Kasumi-1 (cell line): ENCODE measurements at regions not wholly inside any gene's neighbourhood (a gene's known extent, or its start where the extent isn't known, plus 50 kb on each side); places are given as distances from the start of the nearest gene placed in this dataset.

Experiments used
- DNase-seq, 2 experiments: peaks; one replicate each; lab custom pipeline; 2025; lab: John Stamatoyannopoulos, UW

DNA sequence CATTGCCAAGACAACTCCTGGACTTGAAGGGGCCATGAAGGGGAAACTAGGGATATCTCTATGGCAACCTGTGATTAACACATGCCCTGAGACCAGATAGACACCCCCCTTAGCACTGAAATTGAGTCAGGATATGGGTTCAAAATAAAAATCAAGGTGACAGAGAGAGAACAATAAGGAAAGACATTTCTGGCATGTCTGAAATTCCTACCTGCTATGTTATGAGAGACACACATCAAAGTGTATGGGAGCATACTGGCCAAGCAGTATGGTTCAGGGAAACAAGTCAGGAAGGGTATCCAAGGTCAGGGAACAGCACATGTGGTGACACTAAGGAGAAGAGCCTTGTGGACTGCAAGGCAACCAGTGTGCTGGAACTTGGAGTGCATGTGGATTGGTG is 388.7 kb downstream of the SHQ1 start:
- no peak for DNase-seq

DNA sequence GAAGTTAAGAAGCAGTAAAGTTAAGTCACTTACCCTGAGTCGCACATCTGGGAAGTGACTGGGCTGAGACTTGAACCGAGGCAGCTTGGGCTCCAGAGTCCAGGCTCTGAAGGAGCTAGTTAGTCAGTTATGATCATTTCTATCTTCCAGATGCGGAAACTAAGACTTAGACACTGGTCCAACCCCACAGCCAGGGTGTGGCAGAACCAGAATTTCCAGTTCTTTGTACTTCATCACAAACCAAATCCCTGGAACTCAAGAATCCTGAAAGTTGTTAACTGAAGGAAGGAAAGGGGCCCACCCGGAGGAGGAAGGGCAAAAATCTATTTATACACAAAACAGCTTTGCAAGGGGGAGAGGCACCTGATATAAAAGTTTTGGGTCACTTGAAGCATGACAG is 389.9 kb downstream of the SHQ1 start:
- no peak for DNase-seq

DNA sequence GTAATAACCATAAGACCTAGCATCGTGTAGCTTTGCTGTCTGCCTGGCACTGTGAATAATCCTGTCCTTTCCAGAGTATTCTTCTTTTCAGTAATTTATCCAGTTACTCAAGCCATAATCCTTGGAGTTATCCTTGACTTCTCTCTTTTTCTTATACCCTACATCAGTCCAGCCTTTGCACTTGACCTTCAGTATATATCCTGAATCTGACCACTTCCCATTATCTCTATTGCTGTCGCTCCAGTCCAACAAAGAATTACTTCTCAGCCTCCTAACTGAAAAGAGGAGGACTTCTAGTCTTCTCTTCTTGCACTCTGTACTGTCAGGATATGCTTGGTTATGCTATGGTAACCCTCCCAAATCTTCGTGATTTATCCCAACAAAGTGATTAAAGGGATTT is 393.8 kb downstream of the SHQ1 start:
- DNase-seq = no peak

DNA sequence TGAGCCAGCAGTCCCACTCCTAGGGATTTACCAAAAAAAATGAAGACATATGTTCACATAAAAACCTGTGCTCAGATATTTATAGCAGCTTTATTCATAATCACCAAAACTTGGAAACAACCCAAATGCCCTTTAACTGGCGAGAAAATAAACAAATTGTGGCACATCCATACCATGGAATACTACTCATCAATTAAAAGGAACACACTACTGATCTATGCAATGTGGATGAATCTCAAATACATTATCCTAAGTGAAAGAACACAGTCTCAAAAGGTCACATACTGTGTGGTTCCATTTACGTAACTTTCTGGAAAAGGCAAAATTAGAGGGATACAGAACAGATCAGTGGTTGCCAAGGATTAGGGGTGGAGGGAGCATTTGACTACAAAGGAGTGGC is 394.5 kb downstream of the SHQ1 start:
- DNase-seq = no peak

DNA sequence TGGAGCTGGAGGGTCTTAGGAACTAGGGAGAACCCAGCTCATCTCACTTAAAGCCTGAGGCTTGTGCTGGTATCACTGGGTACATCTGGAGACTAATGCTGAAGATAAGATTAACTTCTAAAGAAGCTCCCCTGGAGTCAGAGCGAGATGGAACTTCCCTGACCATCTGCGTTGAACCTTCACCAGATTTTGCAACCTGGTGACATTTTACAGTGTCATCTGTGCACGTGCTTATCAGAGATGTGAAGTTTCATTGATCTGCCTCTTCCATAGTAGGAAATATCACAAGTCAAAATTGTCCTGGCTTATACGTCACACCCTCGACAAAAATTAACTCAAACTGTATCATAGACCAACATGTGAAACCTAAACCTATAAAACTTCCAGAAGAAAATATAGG is 395.5 kb downstream of the SHQ1 start:
- no peak for DNase-seq

DNA sequence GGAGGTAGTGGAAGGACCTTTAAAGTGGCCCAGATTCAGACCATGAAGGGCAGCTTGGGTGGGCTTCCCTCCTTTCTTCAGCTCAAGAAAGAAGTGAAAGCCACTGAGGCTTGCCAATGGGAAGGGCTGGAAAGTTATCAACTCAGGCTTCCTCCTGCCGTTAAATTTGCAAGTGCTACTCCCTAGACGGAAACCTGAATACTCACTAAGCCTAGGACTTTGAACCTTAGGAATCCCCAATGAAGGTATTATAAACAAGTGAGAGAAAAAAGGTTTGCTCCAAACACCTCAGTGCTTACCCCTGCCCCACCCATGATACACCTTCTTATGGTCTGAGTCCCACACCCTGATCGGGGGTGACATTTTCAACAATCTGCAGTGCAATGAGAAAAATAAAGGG is 396.4 kb downstream of the SHQ1 start:
- no peak for DNase-seq

DNA sequence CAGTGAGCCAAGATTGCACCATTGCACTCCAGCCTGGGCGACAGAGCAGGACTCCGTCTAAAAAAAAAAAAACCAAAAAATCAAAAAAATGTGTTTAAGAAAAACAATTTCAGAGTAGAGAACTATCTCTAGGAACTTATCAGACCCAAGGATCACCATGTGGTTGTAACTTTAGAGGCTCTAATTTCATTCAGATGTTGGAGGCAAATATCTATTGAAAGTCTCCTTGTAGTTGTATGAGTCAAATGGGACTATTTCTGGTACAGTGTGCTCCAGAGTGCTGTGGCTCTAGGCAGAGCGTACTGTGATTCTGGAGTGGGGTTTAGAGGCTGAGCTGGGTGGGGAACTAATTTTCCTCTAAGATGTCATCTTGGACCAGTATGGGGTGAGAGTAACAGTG is 398.7 kb downstream of the SHQ1 start:
- DNase-seq = no peak

DNA sequence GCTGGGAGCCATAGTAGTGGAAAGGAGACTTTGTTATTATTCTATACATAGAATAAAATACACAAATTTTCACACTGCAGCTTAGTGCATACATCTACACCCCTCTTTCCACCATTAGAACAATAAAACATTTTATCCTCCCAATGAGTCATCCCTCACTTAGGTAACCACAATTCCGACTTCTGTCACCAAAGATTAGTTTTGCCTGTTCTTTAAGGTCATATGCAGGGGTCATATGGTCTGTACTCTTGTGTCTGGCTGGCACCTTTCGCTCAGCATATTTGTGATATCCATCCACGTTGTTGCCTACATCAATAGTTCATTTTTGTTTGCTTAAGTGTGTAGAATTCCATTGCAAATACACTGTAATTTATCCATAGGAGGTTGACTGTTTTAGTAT is 399.4 kb downstream of the SHQ1 start:
- no peak for DNase-seq

DNA sequence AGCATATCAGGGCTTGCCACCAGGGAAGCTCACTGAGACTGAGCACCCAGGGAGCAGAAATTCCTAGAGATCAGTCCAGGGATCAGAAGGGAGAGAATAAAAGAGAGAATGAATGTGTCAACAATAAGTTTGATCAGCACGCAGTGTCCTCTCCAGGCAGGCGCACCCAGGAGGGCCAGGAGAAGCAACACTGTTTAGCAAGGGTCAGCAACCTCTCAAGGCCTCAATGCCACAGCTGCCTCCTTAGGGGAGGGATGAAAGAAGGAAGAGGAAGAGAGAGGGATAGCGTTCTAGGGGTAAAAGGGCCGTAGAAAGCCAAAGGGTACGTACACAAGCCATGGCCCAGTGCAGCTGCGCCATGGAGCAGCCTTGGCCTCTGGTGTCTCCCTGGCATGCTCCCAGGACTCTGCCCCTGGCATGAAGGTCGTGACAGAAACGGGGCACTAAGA is 399.8 kb downstream of the SHQ1 start:
- no peak for DNase-seq

DNA sequence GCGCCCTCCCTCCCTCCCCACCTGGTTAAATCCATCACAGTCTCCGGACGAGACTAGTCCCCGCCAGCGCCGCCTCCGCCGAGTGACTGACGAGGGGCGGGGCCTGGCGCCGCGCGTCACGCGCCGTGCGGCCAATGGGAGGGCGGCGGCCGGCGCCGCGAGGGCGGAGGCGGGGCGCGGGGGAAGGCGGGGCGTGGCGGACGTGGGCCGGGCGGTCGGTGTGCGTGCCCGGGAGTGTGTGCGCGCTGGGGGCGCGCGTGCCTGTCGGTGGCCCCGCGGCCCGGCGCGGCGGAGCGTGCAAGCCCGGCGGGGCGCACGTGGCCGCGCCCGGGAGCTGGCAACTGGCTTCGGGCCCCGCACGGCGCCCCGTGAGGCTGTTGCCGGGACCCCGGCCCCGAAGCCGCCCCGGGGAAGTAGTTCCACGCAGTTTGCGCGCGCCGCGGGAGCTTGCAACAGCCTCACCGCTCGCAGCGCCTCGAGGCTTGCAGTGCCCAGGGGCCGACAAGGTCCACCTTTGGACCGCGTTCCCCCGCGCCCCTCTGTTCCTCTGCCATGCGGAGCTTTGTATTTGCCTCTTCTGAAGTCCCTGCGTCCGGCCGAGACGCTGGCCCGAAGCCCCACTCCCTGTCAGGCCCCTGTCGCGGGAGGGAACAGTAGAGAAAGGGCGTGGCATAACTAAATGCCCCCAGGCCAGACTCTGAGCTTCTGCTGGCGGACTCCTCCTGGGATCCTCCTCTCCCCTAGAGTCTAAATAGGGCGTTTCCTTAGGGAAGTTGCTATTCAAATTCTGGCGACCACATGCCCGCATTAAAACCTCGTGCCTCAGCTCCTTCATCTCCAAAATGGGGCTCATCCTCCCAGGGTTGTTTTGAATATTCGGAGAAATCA is 400.9 kb downstream of the SHQ1 start:
- DNase-seq = peak; percentile 69 to 72

DNA sequence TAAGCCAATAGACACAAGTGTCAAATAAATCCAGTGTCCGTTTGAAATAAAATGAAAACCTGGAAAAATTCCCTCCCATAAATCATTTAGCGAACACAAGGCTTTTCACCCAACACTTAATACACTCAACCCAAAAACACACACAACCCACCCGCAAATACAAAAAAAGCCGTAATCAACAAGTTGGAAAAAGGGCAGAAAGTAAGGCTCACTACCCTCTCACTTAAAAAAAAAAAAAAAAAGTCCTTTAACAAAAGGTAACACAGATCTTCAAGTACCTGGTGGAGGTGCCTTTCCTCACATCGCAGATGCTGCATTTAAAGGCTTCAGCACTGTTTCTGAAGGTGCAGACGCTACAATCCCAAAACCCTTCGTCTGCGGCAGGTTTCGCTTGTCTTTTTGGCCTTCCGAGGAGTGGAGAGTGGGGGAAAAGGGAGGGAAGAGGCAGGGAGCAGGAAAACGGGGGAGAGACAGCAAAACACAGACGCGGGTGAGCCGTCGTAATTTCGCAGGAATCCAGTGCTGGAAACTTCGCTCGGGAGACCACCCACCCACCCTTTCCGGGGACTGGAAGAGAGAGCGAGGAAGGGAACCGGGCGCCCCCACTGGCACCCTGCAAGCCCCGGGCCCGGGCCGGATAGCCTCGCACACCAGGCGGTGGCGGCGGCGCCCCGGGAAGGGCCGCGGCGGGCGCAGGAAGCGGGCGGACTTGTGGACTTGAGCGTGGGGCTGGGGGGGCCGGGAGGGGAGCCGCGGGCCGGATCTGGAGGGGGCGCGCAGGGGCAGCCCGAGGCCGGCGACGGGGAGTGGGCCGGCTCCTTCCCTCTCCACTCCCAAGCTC is 401.8 kb downstream of the SHQ1 start, which contains the start of gene RYBP:
Gene RYBP (minus strand): TSS at position 404 of the 841 bp plus-strand sequence.
- peak in 1 of 2 experiments; percentile 44 for DNase-seq

DNA sequence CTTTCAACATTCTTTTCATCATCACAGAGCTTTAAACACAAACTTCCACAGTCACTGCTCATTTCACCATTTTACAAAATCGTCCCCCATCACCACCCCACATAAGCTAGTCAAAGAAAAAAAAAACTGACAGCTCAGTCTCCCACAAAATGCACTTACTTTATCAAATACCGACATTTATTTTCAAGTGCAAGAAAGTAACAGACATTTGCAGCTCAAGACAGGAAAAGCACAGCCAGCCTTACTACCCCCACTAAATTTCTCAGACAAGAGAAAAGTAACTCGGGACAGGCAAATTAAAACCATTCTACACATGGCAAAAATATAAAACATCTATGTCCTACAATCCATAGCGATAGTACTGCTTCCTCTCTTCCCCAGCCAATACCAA is 402.4 kb downstream of the SHQ1 start:
- peak; percentile 20 to 33 for DNase-seq

DNA sequence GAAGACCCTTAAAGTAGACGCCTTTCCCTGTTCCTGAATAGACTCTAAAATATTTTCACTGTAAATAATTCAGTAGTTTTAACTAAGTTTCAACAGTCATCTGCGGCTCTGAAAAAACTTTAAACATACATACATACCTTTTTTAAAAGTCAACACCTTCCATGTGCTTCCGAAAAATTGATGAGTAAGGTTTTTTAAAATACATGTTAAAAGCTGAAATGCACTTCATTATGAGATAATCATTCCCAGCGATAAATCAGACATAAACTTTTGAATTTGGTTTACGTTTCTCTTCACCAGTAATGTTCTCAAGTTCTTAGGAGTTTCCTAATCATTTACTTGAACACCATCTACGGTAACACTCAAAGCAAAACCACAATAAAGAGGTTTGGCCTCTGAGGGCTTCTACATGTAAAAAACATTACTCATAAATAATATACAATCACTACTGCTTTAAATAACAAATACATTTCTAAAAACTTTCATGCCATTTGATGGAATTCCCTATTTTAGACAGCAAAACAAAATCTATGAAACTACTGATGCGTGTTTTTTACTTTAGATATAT is 403.5 kb downstream of the SHQ1 start:
- DNase-seq = no peak

DNA sequence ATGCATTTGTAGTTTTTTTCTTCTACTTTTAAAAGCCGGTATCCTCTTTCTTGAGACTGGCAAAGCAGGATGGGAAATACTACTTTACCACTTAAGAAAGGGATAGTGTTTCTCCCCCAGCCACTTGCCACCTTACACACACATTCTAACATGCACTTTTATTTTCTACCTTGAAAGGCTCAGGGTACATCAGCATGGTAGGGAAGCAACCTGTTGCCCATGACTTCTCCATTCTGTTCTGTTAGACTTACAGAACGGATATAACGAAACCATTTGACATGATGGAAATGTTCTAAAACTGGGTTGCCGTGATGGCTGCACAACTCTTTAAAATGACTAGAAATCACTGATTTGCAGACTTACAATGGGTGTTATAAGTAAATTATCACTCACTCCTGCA is 405.5 kb downstream of the SHQ1 start:
- no peak for DNase-seq

DNA sequence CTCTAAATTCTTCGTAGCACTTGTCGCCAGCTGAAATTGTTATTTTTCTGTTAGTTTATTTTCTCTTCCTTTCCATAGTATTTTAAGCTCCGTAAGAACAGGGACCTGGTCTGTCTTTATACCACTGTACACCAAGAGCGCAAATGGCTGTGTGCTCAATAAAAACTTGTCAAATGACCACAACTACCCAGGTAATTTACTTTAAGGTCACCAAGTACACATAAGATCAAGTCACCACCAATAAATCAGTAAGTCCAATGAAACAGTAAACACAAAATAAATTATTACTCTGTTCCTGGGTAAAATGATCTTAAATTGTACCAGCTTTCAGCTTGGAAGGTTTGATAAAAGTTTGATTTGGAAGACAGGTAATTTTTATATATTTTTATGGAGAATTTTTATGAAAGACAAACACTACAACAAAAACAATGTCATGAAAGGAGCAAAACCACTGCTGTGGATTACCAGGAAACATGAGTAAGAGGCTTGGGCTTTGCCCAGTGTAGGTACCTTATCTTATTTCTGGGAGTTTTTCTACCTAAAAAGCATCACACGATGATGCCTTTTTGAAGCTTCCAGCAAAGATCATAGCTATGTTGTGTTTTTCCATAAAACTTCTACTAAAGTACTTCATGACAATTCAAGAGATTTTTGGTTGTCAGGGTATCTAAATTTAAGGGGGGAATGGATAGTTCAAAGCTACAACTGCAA is 406.8 kb downstream of the SHQ1 start:
- no peak for DNase-seq

DNA sequence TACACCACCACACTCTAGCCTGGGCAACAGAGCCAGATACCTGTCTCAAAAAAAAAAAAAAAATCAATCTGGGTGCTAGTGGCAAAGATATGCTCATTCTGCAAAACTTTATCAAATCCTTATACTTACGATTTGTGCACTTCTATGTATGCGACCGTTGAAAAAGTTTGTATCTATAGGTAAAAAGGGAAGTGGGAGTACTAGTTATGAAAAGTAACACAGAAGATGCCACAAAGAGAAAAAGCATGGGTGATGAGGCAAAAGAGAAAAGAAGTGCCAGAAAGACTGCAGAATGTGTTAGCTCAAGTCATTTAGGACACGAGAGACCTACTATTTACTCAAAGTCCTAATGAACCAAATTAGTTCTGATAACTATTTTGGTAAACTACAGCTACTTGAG is 407.8 kb downstream of the SHQ1 start:
- DNase-seq = peak in 1 of 2 experiments; percentile 21

DNA sequence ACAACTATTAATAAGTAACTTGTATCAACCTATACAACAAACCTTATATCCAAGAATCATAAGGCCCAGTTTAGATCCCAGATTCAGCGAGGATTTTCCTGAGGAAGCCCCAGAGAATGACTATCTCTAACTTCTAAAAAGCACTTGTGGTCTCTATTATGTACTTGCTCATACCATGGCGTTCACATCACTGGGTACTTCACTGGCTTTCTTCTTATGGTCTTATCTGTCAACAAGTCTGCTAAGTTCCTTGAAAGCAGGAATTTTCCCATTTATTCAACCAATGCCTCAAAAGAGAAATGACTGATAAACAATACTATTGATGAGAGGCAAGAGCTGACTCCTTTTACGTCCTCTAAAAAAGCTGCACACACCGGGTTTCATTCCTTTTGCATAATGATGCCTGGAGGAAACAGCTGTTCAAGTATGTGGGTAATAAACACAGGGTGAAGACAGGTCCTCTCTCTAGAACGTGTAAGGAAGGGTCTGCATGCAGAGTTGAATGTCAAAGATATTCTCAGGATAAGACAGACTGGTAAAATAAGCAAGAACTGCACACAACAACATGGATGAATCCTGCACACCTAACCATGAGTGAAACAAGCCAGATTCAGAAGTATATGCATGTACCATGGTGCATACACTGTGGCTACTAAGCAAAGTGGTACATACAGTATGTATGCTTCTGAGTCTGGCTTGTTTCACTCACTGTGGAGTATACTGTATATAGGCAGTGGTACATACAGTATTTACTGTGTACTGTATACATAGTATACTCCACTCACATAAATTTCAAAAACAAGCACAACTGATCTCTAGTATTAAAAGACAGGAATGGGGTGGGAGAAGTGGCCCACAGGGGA is 408.7 kb downstream of the SHQ1 start:
- no peak for DNase-seq

DNA sequence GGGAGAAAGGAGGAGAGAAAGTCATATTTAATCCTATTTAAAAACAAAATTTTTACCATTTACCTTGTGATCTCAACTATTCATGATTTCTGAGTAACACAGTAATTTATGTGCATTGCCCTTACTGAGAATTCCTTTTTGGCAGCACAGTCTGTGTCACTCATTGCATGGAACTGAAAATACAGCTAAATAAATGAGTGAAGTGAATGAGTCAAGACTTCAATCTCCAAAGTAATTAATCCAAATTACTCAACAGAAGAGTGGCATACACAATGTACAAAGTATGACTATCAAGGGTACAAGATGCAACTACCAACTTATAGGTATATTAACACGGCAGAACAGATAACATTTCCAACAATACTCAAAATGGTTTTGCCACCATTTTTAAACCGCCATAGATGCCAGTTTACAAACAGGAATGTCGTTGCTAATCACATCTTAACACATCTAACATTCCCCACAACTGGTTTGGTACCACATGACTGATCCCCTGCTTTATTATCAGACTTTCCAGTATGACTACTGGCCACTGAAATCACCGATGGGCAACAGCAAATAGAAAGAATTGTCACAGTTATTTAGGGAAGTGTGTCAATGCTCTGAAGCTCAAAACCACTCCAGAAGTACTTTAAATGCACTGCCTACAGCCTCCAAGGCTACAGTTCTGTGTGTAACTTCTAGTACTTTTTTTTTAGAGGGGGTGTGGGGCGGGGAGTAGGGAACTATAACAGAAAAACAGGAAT is 410.4 kb downstream of the SHQ1 start:
- DNase-seq = peak in 1 of 2 experiments; percentile 17

DNA sequence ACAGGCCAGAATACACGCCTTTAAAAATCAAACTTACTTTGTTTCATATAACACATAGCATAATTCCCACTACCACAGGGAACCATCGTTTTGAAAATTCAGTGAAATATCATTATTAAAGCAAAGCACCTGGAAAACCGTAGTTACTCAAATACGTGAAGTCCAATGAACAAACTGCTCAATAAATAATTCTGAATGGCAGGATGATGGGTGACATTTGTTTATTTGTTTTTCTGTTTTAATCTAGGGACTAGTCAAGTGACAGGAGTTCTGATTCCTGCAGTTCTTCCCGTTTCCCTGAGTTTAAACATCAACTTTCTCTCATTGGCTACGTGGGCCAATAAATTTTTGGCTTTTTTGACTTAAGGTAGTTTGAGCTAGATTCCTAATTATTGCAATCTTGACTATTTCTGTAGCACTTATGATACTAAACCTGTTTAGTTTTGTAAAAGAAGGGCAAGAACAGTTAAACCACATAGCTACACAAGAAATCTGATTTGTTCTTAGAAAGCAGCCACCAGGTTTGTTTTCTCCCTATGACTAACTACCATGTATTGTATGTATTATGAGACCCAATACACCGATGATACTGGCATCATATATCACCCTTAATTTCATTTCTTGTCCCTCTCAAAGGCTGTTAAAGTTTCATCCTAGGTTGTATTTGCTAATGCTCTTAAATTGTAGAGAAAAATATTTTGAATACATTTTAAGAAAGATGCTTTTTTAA is 411.2 kb downstream of the SHQ1 start:
- DNase-seq = no peak

DNA sequence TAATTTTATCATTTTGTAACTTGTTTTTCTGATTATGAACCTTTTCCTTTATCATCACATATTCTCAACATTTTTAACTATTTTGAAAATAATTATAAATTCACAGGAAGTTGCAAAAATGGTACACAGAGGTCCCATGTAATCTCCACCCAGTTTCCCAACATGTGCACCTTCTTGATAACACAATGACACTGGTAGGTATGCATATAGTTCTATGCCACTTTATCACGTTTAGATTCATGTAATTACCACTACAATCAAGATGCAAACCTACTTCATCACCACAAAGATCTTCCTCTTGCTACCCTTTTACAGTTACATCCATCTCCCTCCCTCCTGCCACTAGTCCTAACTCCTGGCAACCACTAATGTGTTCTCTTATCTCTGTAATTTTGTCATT is 413.9 kb downstream of the SHQ1 start:
- no peak for DNase-seq
